Mononuclear cell (primary cell): ENCODE measurements at regions not wholly inside any gene's neighbourhood (a gene's known extent, or its start where the extent isn't known, plus 50 kb on each side); places are given as distances from the start of the nearest gene placed in this dataset.
"Not testable (repeated sequence)": the region's sequence is repeated elsewhere in the genome, so short reads cannot be mapped to it uniquely, and the experiment has no call there.

ENCODE experiments used
- H3K27me3 ChIP-seq: 2 replicates; pipeline ENCODE4 v1.6.0; 2011; ENCODE audit warnings: low read length, control low read depth; ENCODE audit not compliant: insufficient read depth
- H3K4me1 ChIP-seq: 2 replicates; pipeline ENCODE4 v1.5.1; 2011; ENCODE audit warnings: mild to moderate bottlenecking, low read length, control low read depth; ENCODE audit not compliant: insufficient read depth
- H3K4me3 ChIP-seq: 2 replicates; pipeline ENCODE4 v1.5.1; 2011; ENCODE audit warnings: mild to moderate bottlenecking, low read length, moderate library complexity
- H3K9me3 ChIP-seq: 2 replicates; pipeline ENCODE4 v1.5.1; 2011; ENCODE audit warnings: low read depth, mild to moderate bottlenecking, control low read depth, low read length

DNA sequence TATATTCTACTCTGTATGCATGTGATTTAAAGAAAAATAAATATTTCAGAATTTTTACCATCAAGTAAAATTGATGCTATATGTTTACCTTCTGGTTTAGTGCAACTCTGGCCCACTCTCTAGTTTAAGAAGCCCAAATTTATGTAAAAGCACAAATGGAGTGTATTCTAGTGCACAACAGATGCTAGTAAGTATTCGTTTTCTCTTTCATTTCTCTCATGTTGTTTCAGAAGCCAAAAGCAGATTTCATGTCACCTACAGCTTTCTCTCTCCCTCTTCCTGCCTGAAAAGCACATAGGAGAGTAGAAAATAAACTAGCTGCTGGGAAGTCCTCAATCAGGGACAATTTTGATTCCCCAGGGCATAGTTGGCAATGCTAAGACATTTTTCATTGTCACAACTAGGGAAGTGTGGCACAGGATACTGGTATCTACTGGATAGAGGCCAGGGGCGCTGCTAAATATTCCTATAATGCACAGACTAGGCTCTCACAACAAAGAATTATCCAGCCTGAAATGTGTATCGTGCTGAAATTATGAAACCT lies 147.4 kb upstream of the ARHGEF26 start:
- Histone ChIP-seq H3K9me3 (no peaks in the 10 kb centered on the region), H3K4me3 (no peak overlapping the region), H3K27me3 (no peaks in the 10 kb centered on the region), H3K4me1 (no peaks in the 10 kb centered on the region)

DNA sequence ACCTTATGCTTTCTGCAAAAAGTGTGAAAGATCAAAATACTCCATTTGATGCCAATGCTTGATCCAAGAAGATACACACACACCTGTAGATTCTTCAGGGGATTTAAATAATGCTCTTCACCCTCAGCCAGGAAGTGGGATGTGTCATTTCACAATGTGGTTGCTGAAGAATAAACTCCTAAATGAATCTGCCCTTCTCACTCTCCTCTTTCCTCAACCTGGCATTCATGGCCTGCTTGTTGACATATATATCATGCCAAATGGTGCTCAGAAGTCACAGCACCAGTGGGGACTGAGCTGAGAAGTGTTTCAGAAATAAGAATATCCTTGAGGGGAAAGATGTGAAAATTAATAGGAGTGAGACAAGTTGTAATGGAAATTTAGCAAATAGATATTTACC lies 146.6 kb upstream of the ARHGEF26 start:
- H3K27me3 ChIP-seq = no peaks in the 10 kb centered on the region
- no peaks in the 10 kb centered on the region for H3K4me1 ChIP-seq
- H3K9me3 ChIP-seq = no peaks in the 10 kb centered on the region
- no peak overlapping the region for H3K4me3 ChIP-seq

DNA sequence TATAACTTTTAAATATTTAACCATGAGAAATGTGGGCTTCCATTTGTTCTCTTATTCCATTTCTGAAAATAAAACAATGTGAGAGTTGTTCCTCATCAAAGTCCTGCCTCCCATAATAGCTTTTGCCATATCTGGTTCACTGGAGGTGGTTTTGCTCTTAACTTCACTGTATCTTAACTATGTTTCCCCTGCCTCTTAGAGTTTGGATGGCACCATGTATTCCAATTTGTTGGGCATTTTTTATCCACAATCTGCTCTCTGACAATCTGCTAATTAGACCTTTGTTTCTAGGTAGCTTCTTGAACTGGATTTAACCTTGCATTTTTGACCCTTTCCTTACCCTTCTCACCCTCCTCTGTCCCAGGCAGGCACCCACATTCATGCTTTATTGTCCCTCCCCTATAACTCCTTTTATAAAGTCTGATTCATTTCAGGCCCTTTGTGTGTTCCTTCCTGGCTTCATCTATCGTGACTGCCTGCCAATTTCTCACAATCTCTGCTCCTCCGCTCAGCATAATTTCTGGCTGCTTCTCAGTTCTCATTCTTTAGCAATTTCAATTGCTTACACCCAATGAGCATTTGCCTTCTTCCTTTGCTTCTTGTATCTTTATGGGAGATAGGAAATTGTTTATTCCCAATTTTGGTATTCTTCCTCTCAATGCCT lies 144.2 kb upstream of the ARHGEF26 start:
- Histone ChIP-seq H3K4me1 (no peaks in the 10 kb centered on the region), H3K4me3 (no peak overlapping the region), H3K9me3 (no peaks in the 10 kb centered on the region), H3K27me3 (no peaks in the 10 kb centered on the region)

DNA sequence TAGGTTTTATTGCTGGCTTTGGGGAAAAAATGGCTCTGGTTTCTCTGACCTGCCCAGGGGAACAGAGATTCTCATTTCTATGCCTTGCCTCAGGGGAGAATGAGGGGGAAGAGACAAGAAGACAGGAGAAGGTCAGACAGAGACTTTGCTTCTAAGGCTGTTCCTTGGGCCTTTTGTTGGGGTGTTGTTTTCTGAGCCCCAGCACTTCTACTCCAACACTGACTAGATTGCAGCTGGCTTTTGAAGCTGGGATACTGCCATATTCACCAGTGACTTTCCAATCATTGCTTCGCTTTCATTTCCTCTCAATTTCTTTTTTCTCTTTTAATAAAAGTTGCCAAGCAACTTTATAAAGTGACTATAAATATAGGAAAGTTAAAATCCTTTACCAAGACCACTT lies 143.2 kb upstream of the ARHGEF26 start:
- Histone ChIP-seq H3K9me3 (no peaks in the 10 kb centered on the region), H3K4me1 (no peaks in the 10 kb centered on the region), H3K4me3 (no peak overlapping the region), H3K27me3 (no peaks in the 10 kb centered on the region)

DNA sequence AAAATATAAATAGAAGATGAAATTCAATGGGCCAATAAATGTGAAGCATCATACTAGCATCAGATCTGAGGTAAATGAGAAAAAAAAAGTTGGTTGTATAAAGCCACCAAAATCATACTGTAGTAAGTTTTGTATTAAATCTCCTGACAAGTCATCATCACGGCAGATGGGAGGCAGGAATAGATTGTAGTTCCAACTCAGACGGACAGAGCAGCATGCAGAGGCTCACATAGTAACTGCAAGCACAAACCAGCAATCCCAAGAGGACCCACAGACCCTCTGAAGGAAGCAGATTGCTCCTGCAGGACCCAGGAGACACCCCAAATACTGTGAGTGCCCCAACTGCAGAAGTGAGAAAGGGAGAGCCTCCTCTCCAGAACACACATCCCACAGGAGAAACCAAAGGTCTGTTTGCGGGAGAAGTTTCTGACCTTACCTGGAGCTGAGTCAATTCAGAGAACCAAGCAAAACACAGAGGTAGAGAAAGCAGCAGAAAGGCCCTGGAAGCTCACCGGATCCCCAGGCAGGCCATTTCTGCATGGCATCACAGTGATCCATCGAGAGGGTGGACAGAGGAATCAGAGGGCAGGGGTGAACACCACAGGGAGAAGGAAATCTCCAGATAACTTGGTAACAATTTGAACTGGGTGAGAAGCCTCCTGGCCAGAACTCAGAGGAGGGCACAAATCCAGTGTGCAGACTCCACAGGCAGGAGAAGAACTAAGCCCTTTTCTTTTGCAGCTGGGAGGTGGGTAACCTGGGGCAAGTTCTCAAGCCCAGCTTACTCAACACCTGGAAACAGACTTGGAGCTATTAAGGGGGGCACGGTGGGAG lies 141.6 kb upstream of the ARHGEF26 start:
- no peaks in the 10 kb centered on the region for H3K27me3 ChIP-seq
- no peaks in the 10 kb centered on the region for H3K9me3 ChIP-seq
- no peak overlapping the region for H3K4me3 ChIP-seq
- H3K4me1 ChIP-seq = no peaks in the 10 kb centered on the region

DNA sequence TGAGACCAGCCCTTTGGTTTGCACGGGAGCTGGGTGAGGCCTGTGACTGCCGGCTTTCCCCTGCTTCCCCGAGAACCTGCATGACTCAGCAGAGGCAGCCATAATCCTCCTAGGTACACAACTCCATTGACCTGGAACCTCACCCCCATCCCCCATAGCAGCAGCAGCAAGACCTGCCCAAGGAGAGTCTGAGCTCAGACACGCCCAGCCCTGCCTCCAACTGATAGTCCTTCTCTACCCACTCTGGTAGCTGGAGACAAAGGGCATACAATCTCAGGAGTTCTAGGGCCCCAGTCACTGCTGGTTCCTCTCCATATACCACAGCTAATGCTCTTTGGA lies 141.0 kb upstream of the ARHGEF26 start:
- H3K4me1 ChIP-seq = no peaks in the 10 kb centered on the region
- no peaks in the 10 kb centered on the region for H3K9me3 ChIP-seq
- H3K4me3 ChIP-seq = no peak overlapping the region
- no peaks in the 10 kb centered on the region for H3K27me3 ChIP-seq

DNA sequence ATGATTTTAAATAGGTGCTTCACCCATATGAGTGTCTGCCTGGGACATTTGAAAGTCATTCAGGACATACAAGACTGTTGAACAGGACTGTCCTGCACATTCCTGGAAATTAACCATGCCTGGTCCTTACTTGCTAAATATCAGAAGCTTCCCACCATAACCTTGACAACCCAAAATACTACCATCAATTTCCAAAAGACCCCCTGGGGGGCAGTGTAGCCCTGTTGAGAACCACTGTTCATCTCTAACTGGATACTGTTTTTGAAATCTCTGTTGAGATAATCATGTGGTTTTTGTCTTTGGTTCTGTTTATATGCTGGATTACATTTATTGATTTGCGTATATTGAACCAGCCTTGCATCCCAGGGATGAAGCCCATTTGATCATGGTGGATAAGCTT lies 123.8 kb upstream of the ARHGEF26 start:
- H3K4me3 ChIP-seq, H3K27me3 ChIP-seq, H3K4me1 ChIP-seq, H3K9me3 ChIP-seq: not testable (repeated sequence)

DNA sequence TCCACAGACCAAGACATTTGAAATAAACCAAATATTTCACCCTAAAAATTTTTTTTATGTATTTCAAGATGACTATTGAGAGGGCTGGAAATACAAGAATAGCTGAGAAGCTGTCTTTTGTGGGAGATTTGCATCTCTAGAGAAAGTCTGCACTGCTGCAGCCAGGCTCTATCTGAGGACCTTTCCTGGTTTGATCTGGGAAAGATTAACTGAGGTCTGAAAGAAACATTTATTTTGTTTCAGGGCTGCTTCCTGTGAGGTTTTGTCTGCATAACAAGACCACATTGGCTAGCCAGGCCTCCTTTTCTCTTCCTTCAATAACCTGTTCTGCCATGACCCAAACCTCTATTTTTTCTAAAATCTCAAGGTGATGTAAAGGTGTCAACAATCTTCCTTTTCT lies 117.5 kb upstream of the ARHGEF26 start:
- H3K9me3 ChIP-seq = no peaks in the 10 kb centered on the region
- H3K4me1 ChIP-seq = no peaks in the 10 kb centered on the region
- H3K27me3 ChIP-seq = no peaks in the 10 kb centered on the region
- H3K4me3 ChIP-seq = no peak overlapping the region

DNA sequence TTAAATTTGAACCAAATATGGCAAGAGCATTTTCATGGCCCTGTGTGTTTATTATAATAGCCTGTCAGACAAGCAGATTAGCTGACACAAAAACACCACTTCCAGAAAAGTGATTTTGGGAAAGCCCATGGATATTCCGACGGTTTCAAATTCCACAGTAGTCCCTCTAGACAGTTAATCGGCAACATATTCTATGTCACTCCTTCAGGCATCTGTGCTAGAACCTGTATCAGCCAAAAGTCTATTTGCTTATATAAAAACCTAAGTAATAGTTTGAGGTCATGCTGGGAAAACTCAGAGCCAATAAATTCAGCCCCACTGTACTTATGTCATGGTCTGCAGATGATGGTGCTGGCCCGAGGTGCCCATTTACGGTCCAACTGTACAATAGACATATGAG lies 110.2 kb upstream of the ARHGEF26 start:
- Histone ChIP-seq H3K4me1 (no peaks in the 10 kb centered on the region), H3K9me3 (no peaks in the 10 kb centered on the region), H3K4me3 (no peak overlapping the region), H3K27me3 (no peaks in the 10 kb centered on the region)

DNA sequence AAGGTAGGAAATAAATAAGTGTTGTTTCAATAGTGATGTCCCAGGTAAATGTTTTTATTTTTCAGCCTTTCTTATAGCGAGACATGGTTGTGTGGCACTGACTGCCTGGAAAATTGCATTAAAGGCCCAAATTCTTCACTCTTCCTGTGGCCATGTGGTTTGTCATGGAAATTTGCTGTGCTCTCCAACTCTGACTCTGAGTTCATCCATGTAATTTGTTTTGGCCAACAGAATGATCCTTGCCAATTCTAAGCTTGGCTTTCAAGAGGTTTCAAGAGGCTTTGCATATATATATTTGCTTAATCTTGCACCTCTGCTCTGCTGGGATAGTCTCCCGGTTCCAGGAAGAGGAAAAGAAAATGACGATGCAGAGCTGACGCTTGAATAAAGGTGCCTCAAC lies 107.5 kb upstream of the ARHGEF26 start:
- no peaks in the 10 kb centered on the region for H3K9me3 ChIP-seq
- H3K4me1 ChIP-seq = no peaks in the 10 kb centered on the region
- H3K27me3 ChIP-seq = no peaks in the 10 kb centered on the region
- no peak overlapping the region for H3K4me3 ChIP-seq

DNA sequence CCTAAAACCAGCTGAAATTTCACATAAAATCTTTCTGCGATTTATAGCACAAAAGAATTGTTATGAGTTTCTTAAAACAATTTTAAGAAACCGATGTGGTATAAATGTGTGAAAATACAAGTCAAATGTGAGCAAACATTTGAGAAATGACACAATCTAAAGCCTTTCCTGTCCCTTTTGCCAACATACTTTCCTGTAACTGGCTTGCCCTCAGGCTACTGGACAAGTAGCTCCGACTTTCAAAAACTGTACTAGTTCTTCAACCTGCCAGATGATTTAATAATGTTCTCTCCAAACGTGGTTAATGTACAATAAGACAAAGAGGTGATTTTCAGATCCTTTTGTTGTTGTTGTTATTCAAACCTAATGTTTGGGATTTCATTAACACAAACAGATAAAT lies 105.9 kb upstream of the ARHGEF26 start:
- Histone ChIP-seq H3K4me3 (no peak overlapping the region), H3K9me3 (no peaks in the 10 kb centered on the region), H3K4me1 (no peaks in the 10 kb centered on the region), H3K27me3 (no peaks in the 10 kb centered on the region)

DNA sequence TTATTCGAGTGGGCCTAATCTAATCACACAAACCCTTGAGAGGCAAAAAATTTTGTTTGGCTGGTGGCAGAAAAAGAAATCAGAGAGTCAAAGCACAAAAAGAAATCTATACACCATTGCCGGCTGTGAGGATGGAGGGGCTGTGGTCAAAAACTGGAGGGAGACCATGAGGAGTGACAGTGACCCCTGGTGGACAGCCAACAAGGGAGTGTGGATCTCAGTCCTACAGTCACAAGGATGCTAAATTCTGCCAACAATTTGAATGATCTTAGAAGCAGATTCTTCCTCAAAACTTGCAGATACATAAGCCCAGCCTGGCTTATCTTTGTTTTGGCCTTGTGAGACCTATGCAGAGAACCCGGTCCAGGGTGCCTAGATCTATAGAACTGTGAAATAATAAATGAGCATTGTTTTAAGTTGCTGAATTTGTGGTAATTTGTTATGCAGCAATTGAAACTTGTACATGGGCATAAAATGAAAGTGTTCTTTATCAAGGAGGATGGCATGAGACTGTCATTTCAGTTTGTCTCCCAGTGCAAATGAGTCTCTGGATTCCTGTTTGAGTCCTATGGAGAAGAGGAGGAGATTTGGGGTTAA lies 103.0 kb upstream of the ARHGEF26 start:
- H3K4me1 ChIP-seq = no peaks in the 10 kb centered on the region
- H3K27me3 ChIP-seq = no peaks in the 10 kb centered on the region
- no peaks in the 10 kb centered on the region for H3K9me3 ChIP-seq
- H3K4me3 ChIP-seq = no peak overlapping the region

DNA sequence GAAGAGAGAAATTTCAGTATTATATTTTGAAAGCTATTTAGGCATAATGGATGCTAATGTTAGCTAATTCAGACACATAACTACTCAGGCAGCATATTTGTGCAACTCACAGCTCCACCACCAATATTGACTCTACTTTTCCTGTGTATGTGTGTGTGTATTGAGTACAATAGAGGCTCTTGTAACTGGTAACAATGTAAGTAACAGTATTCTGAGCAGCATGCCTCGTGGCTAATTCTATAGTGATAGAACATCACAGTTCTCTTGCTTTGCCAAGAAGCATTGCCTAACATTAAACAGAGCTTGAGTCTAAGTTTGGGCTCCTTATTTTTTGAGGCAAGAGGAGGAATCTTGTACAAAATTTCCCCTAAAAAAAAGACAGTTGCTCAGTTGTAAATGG lies 98.6 kb upstream of the ARHGEF26 start:
- Histone ChIP-seq H3K27me3 (no peaks in the 10 kb centered on the region), H3K4me1 (no peaks in the 10 kb centered on the region), H3K4me3 (no peak overlapping the region), H3K9me3 (no peaks in the 10 kb centered on the region)

DNA sequence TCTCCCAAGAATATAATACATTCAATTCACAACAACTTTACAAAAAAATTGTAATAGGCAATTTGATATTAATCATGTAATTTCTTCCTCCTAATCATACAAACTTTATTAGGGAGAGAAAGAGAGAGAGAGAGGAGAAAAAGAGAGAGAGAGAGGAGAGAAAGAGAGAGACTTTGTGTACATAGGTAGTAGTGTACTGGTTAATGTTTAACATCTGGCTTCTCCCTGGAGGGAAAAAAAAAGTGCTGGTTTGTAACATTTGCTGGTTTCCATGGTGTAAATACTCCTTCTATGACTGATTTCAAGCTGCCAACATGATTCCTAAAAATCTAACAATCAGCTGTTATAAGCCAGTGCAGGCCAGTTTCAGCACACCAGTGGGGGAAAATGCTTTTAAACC lies 98.0 kb upstream of the ARHGEF26 start:
- no peaks in the 10 kb centered on the region for H3K27me3 ChIP-seq
- H3K4me1 ChIP-seq = no peaks in the 10 kb centered on the region
- H3K9me3 ChIP-seq = no peaks in the 10 kb centered on the region
- H3K4me3 ChIP-seq = no peak overlapping the region

DNA sequence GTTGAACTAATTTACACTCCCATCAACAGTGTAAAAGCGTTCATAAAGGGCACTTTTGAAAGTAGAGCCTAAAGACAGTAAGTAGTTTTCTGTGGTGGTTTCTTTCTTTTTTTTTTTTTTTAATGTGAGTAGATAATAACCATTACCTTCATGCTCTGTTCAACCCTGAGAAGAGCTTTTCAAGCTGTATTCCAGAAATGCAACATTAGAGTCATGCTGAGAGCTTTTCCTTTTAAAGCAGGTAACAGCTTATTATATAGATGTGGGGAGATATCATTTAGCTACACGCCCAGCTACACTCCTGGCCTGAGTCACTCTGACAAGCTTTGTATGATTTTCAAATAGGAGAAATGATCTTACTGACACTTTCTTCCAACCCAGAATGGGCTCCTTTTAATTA lies 96.2 kb upstream of the ARHGEF26 start:
- H3K9me3 ChIP-seq = no peaks in the 10 kb centered on the region
- no peak overlapping the region for H3K4me3 ChIP-seq
- H3K27me3 ChIP-seq = no peaks in the 10 kb centered on the region
- H3K4me1 ChIP-seq = no peaks in the 10 kb centered on the region
